ENCODE measurements at regions not wholly inside any gene's neighbourhood (a gene's known extent, or its start where the extent isn't known, plus 50 kb on each side); places are given as distances from the start of the nearest gene placed in this dataset.

DNA sequence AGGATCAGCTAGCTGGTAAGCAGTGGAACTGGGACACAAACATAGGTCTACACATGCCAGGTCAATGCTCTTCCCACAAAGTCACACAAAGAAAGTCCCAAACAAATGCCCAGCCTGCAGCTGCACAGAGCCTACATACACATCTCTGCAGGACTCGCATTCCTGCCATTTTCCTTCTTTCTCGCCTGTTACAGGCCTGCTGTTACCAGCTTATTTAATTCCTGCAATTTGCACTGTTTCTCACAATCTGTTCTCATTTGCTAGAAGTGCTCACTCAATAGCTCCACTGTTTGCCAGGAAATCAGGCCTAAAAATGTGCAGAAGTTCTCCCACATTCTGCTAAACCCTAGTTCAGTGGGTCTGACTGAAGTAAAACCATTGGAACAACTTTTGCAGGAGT, 362.6 kb upstream of the C1orf87 start:
- WGBS: 50% methylated on average over 2 of the region's 2 CpGs

DNA sequence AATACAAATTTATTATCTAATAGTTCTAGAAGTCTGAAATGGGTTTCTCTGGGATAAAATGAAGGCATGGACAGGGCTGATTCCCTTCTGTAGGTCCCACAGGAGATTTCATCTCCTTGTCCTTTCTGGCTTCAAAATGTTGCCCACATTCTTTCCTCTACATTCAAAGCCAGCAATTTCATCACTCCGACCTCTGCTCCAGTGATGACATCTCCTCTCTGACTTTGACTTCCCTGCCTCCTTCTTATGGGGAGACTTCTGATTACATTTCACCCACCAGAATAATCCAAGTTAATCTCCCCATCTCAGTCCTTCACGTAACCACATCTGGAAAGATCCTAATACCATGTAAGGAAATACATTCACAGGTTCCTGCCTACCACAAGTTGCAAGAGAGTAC, 358.0 kb upstream of the C1orf87 start:
- no peak overlapping the region for H2BK5ac ChIP-seq (ENCODE audit: low read depth, low read length, poor library complexity, severe bottlenecking)
- H2BK15ac ChIP-seq (ENCODE audit: low read depth, poor library complexity, severe bottlenecking): no peak overlapping the region
- H2AFZ ChIP-seq (ENCODE audit: low read depth, low read length): no peak overlapping the region
- no peaks in the 10 kb centered on the region for H3K27me3 ChIP-seq (ENCODE audit: control insufficient read depth in 1 of 2, insufficient read depth in 1 of 2, low read length in 2 of 2)
- 40% methylated on average over 2 of the region's 2 CpGs for WGBS
- no peak overlapping the region for H3K9ac ChIP-seq (ENCODE audit: low read length)
- no peak overlapping the region for H3K18ac ChIP-seq (ENCODE audit: low read depth in 1 of 2, low read length in 2 of 2)
- no peaks in the 10 kb centered on the region for H3K79me1 ChIP-seq (replicated peaks; ENCODE audit: low read length, poor library complexity, severe bottlenecking)
- no peak overlapping the region for H3K23ac ChIP-seq (ENCODE audit: low read length in 2 of 2)
- no peak overlapping the region for H4K8ac ChIP-seq (ENCODE audit: low read length)
- H3K4me2 ChIP-seq (ENCODE audit: low read length, poor library complexity, severe bottlenecking): no peak overlapping the region
- no peaks in the 10 kb centered on the region for H3K9me3 ChIP-seq (ENCODE audit: control insufficient read depth, low read length)
- no peaks in the 10 kb centered on the region for H3K4me1 ChIP-seq (ENCODE audit: control insufficient read depth, insufficient read depth, low read depth, low read length)
- H2BK12ac ChIP-seq (ENCODE audit: low read length in 2 of 2): no peak overlapping the region
- no peak for DNase-seq
- H3K4me3 ChIP-seq (ENCODE audit: insufficient read depth in 1 of 2, low read depth in 1 of 2, low read length in 2 of 2): no peak overlapping the region
- no peak overlapping the region for H3K4ac ChIP-seq (ENCODE audit: low read depth in 1 of 2, low read length in 2 of 2)
- no peak overlapping the region for H3K27ac ChIP-seq (ENCODE audit: low read length, poor library complexity, severe bottlenecking)
- H2AK5ac ChIP-seq (ENCODE audit: low read length, severe bottlenecking): no peak overlapping the region
- no peak overlapping the region for H3K14ac ChIP-seq (ENCODE audit: low read length in 2 of 2)
- H3K36me3 ChIP-seq (ENCODE audit: control insufficient read depth in 1 of 2, insufficient read depth in 2 of 2, low read depth in 1 of 2, low read length in 2 of 2): no peaks in the 10 kb centered on the region
- no peak overlapping the region for H4K91ac ChIP-seq (ENCODE audit: low read length)
- no peak overlapping the region for H2BK120ac ChIP-seq (ENCODE audit: low read depth, low read length)

More for the DNA sequence above, 362.6 kb upstream of the C1orf87 start:
- Histone ChIP-seq H2AK5ac (ENCODE audit: low read length, severe bottlenecking) (no peak overlapping the region), H3K79me1 (replicated peaks; ENCODE audit: low read length, poor library complexity, severe bottlenecking) (no peaks in the 10 kb centered on the region), H3K23ac (ENCODE audit: low read length in 2 of 2) (no peak overlapping the region), H4K8ac (ENCODE audit: low read length) (no peak overlapping the region), H3K14ac (ENCODE audit: low read length in 2 of 2) (no peak overlapping the region), H4K91ac (ENCODE audit: low read length) (no peak overlapping the region), H2BK5ac (ENCODE audit: low read depth, low read length, poor library complexity, severe bottlenecking) (no peak overlapping the region), H2BK120ac (ENCODE audit: low read depth, low read length) (no peak overlapping the region), H3K27me3 (ENCODE audit: control insufficient read depth in 1 of 2, insufficient read depth in 1 of 2, low read length in 2 of 2) (no peaks in the 10 kb centered on the region), H2BK12ac (ENCODE audit: low read length in 2 of 2) (no peak overlapping the region), H2AFZ (ENCODE audit: low read depth, low read length) (no peak overlapping the region), H3K18ac (ENCODE audit: low read depth in 1 of 2, low read length in 2 of 2) (no peak overlapping the region), H3K9me3 (ENCODE audit: control insufficient read depth, low read length) (no peaks in the 10 kb centered on the region), H3K36me3 (ENCODE audit: control insufficient read depth in 1 of 2, insufficient read depth in 2 of 2, low read depth in 1 of 2, low read length in 2 of 2) (no peaks in the 10 kb centered on the region), H2BK15ac (ENCODE audit: low read depth, poor library complexity, severe bottlenecking) (no peak overlapping the region), H3K4me1 (ENCODE audit: control insufficient read depth, insufficient read depth, low read depth, low read length) (no peaks in the 10 kb centered on the region), H3K4me2 (ENCODE audit: low read length, poor library complexity, severe bottlenecking) (no peak overlapping the region), H3K9ac (ENCODE audit: low read length) (no peak overlapping the region), H3K4me3 (ENCODE audit: insufficient read depth in 1 of 2, low read depth in 1 of 2, low read length in 2 of 2) (no peak overlapping the region), H3K4ac (ENCODE audit: low read depth in 1 of 2, low read length in 2 of 2) (no peak overlapping the region), H3K27ac (ENCODE audit: low read length, poor library complexity, severe bottlenecking) (no peak overlapping the region)
- DNase-seq: no peak

DNA sequence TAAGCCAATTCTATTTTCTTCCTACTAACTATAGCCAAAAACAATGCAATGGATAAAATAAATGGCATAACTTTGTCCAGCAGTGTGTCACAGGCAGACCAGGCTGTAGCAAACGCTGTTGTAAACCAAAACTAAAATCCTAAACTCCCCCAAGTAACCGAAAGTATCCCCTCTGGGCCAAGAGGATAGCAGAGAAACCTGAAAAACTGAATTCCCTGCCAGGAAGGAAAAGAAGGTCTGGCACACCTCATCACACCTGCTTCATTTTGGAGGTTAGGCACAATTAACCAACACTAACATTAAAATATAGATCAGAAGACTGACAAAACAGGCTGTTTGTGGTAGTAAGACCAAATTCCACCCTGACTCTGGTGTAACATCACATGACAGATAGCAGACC, 356.8 kb upstream of the C1orf87 start:
- Histone ChIP-seq H3K27me3 (ENCODE audit: control insufficient read depth in 1 of 2, insufficient read depth in 1 of 2, low read length in 2 of 2) (no peaks in the 10 kb centered on the region), H3K9me3 (ENCODE audit: control insufficient read depth, low read length) (no peaks in the 10 kb centered on the region), H3K4me2 (ENCODE audit: low read length, poor library complexity, severe bottlenecking) (no peak overlapping the region), H3K4me3 (ENCODE audit: insufficient read depth in 1 of 2, low read depth in 1 of 2, low read length in 2 of 2) (no peak overlapping the region), H3K27ac (ENCODE audit: low read length, poor library complexity, severe bottlenecking) (no peak overlapping the region), H2BK15ac (ENCODE audit: low read depth, poor library complexity, severe bottlenecking) (no peak overlapping the region), H3K23ac (ENCODE audit: low read length in 2 of 2) (no peak overlapping the region), H3K4me1 (ENCODE audit: control insufficient read depth, insufficient read depth, low read depth, low read length) (no peaks in the 10 kb centered on the region), H3K18ac (ENCODE audit: low read depth in 1 of 2, low read length in 2 of 2) (no peak overlapping the region), H3K14ac (ENCODE audit: low read length in 2 of 2) (no peak overlapping the region), H4K8ac (ENCODE audit: low read length) (no peak overlapping the region), H2AFZ (ENCODE audit: low read depth, low read length) (no peak overlapping the region), H2BK120ac (ENCODE audit: low read depth, low read length) (no peak overlapping the region), H3K9ac (ENCODE audit: low read length) (no peak overlapping the region), H3K79me1 (replicated peaks; ENCODE audit: low read length, poor library complexity, severe bottlenecking) (no peaks in the 10 kb centered on the region), H3K36me3 (ENCODE audit: control insufficient read depth in 1 of 2, insufficient read depth in 2 of 2, low read depth in 1 of 2, low read length in 2 of 2) (no peaks in the 10 kb centered on the region), H2BK5ac (ENCODE audit: low read depth, low read length, poor library complexity, severe bottlenecking) (no peak overlapping the region), H4K91ac (ENCODE audit: low read length) (no peak overlapping the region), H2AK5ac (ENCODE audit: low read length, severe bottlenecking) (no peak overlapping the region), H3K4ac (ENCODE audit: low read depth in 1 of 2, low read length in 2 of 2) (no peak overlapping the region), H2BK12ac (ENCODE audit: low read length in 2 of 2) (no peak overlapping the region)
- DNase-seq: no peak
- WGBS: 63% methylated on average over 2 of the region's 2 CpGs

DNA sequence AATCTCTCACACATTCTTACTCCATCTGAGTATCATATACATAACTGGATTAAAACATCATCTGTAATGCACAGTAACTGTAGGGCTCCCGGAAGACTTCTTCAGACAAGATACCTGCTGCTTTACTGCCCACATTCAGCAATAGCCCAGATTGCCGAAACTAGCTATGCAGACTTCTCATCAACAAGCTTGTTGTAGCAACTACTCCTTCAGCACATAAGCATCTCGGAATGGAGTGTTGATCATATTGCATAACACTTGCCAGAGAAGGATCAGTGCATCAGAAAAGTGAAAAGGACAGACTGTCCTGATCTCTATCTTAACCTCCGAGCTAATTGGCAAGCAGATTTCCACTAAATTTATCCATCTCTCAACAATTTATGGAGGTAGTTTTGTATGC, 354.6 kb upstream of the C1orf87 start:
- Histone ChIP-seq H3K9me3 (ENCODE audit: control insufficient read depth, low read length) (no peaks in the 10 kb centered on the region), H3K4me1 (ENCODE audit: control insufficient read depth, insufficient read depth, low read depth, low read length) (no peaks in the 10 kb centered on the region)
- WGBS: 70% methylated on average over 3 of the region's 4 CpGs

More for the DNA sequence above, 354.6 kb upstream of the C1orf87 start:
- no peak overlapping the region for H3K4me2 ChIP-seq (ENCODE audit: low read length, poor library complexity, severe bottlenecking)
- H3K27me3 ChIP-seq (ENCODE audit: control insufficient read depth in 1 of 2, insufficient read depth in 1 of 2, low read length in 2 of 2): no peaks in the 10 kb centered on the region
- no peak overlapping the region for H4K8ac ChIP-seq (ENCODE audit: low read length)
- H3K4ac ChIP-seq (ENCODE audit: low read depth in 1 of 2, low read length in 2 of 2): no peak overlapping the region
- H2BK12ac ChIP-seq (ENCODE audit: low read length in 2 of 2): no peak overlapping the region
- no peak overlapping the region for H2BK120ac ChIP-seq (ENCODE audit: low read depth, low read length)
- H3K4me3 ChIP-seq (ENCODE audit: insufficient read depth in 1 of 2, low read depth in 1 of 2, low read length in 2 of 2): no peak overlapping the region
- no peaks in the 10 kb centered on the region for H3K79me1 ChIP-seq (replicated peaks; ENCODE audit: low read length, poor library complexity, severe bottlenecking)
- H3K9ac ChIP-seq (ENCODE audit: low read length): no peak overlapping the region
- DNase-seq: no peak
- no peak overlapping the region for H3K23ac ChIP-seq (ENCODE audit: low read length in 2 of 2)
- H3K36me3 ChIP-seq (ENCODE audit: control insufficient read depth in 1 of 2, insufficient read depth in 2 of 2, low read depth in 1 of 2, low read length in 2 of 2): no peaks in the 10 kb centered on the region
- no peak overlapping the region for H3K27ac ChIP-seq (ENCODE audit: low read length, poor library complexity, severe bottlenecking)
- H3K14ac ChIP-seq (ENCODE audit: low read length in 2 of 2): no peak overlapping the region
- H2BK5ac ChIP-seq (ENCODE audit: low read depth, low read length, poor library complexity, severe bottlenecking): no peak overlapping the region
- no peak overlapping the region for H2AFZ ChIP-seq (ENCODE audit: low read depth, low read length)
- H2AK5ac ChIP-seq (ENCODE audit: low read length, severe bottlenecking): no peak overlapping the region
- H4K91ac ChIP-seq (ENCODE audit: low read length): no peak overlapping the region
- H2BK15ac ChIP-seq (ENCODE audit: low read depth, poor library complexity, severe bottlenecking): no peak overlapping the region
- H3K18ac ChIP-seq (ENCODE audit: low read depth in 1 of 2, low read length in 2 of 2): no peak overlapping the region
